CD4-positive, alpha-beta T cell treated with Interleukin-6 at 100 ng/mL for 8 hours (primary cell): ENCODE measurements at regions not wholly inside any gene's neighbourhood (a gene's known extent, or its start where the extent isn't known, plus 50 kb on each side); places are given as distances from the start of the nearest gene placed in this dataset.

Experiments used
- DNase-seq: peaks from one replicate; pipeline ENCODE4 v3.0.0-alpha.2; 2020; ENCODE audit warnings: mixed read lengths, low spot score

DNA sequence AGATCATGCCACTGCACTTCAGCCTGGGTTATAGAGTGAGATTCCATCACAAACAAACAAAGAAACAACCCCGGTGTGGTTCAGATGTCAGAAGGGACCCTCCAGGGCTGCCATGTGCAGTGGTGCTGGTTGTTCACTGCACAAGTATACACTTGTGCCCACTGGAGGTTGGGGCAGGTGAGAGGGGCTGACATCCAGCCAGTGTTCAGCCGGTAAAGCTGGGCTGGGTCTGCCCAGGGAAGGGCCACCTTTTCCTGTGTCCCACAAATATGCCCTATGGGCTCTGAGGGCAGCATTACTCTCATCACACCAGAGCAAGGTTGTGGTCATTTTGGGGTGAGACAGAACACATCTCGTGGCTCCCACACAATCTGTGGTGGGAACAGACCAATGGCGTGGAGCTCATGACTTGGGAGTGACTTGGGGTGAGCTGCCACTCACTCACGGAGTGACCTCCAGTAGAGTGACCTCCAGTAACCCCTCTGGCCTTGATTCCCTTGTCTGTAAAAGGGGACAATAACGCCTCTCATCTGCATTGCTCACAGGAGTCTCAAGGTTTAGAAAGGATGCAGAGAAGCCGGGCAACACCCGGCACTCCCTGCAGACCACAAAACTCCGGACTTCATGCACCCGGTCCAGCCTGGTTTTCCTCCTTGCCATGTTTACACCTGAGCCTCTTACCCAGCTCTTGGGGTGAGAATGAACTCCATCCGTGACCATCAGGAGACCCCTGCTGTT, 69.0 kb upstream of the VRK1 start:
- DNase-seq: no peak

DNA sequence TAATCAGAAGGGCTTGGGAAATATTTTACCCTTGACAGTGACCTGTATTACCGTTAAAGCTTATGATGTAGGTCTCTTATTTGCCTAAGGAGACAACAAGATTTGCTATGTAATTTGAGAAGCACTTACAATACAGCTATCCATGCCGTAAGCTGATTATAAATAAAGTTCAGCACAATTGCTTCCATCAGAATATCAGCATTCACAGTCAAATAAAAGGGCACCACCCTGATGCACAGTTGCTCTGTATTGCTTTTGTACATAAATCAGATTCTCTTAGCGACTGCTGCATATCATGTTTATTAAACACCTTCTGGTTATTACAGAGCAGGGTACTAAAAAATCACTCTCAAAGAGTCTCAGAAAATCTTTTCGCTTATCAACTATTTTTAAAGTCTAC, 67.3 kb upstream of the VRK1 start:
- no peak for DNase-seq

DNA sequence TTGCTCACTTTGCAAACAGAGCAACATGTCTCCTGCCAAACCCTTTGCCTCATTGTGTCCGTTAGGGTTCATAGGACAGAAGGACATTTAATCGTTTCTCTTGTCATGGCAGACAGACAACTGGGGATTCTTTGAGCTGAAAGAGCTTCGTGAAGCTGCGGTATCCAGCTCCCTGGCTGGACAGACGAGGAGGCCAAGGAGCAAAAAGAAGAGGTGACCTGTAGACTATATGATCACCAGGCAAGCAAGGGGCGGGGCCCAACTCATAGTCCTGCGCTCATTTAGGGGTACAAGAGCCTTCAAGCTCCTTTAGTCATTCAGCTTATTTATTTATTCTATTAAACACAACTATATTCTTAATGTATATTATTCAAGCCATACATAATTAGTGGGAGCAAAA, 66.8 kb upstream of the VRK1 start:
- DNase-seq: no peak

DNA sequence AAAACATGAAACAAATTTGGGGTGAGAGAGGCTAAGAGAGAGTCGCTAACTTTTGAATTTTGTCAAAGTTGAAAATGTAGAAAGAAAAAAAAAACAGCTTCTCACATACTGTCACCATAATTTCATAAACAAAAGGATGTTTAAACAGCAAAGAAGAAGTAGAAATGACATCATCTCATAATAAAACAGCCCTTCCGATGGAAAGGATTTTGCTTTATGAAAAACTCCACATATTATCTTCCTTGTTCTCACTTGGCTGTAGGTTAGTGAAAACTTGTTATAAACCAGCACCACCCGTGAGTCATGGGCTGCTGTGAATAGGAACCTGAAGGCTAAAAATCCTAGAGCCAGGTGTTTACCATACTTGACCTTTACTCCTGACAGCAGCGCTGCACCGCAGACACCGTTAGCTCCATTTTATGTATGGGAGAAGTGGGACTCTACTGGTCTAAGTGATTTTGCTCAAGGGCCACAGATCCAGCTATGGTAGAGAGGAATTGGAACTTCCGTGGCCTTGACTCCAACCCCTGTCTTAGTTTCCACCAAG, 63.0 kb upstream of the VRK1 start:
- DNase-seq: no peak

- DNase-seq: no peak
Measured at GRCh38 chr14:96735526-96735925, 61.7 kb upstream of the VRK1 start.

- DNase-seq: no peak
Measured at GRCh38 chr14:96736439-96736838, 60.7 kb upstream of the VRK1 start.

- DNase-seq: no peak
Measured at GRCh38 chr14:96737881-96738280, 59.3 kb upstream of the VRK1 start.

- DNase-seq: no peak
Measured at GRCh38 chr14:96739200-96739910, 57.8 kb upstream of the VRK1 start.

- peak; percentile 57 for DNase-seq
Measured at GRCh38 chr14:96741151-96741977, 55.8 kb upstream of the VRK1 start.

DNA sequence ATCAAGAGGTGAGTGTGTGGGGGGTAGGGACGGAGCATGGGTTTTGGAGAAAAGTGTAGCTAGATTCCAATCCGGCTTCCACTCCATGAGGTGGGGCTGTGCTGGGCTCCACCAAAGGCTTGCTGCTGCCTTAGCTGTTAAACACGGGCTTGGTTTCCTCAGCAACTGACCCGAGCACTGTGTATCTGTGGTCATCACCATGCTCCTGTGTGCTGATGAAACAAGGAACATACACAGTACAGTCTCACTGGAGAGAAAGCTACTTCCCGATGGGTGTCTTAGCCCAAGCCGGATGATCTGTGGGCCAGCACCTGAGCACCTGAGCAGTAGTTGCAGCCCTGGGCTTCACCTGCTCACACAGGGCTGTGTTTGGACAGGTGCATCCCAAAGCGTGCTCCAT, 52.9 kb upstream of the VRK1 start:
- no peak for DNase-seq

DNA sequence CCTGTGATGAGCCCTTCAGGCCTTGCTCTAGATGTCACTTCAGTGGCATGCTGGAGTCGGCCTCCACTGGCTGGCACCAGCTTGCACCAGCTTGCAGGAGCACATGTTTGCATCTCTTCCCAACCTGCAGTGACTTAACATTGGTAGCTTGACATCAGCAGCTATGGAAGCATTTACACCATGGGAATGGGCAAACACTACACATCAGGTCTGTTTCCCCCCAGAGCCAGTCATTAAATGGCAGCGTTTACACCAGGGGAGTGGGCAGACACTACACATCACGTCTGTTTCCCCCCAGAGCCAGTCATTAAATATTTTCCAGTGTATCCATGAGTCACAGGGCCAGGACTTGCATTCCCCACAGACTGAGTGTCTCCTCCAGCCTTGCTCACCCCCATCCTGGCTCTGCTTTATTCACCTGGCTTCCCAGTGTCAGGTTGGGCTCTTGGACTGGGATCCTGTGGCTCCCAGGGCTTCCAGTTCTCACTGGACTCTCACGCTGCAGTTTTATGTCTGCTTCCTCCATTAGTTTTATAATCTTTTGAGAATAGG, 51.6 kb upstream of the VRK1 start:
- no peak for DNase-seq

GRCh38 chr14:96746101-96746500, 51.1 kb upstream of the VRK1 start:
- DNase-seq: no peak

DNA sequence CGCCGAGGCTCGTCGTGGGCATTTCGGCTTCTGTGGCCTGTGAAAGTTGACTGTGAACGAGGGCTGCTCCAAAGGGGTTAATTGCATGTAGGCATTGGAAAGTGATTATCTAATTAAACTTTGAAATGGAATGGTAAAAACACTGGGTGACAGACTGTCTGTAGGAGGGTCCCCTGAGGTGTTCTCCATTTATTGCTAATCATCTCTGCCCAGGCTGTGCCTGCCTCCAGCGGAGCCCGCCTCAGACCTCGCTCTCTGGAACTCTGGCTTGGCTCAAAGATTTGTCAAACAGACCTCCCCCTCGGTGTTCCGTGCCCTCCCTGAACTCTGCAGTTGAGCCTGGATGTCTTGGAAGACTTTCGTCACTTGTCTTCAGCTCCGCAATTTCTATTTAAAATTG, 50.2 kb upstream of the VRK1 start:
- no peak for DNase-seq
